ENCODE measurements at regions not wholly inside any gene's neighbourhood (a gene's known extent, or its start where the extent isn't known, plus 50 kb on each side); places are given as distances from the start of the nearest gene placed in this dataset.
"Not testable (repeated sequence)": the region's sequence is repeated elsewhere in the genome, so short reads cannot be mapped to it uniquely, and the experiment has no call there.

GRCh38 chr3:73868688-73869315 lies 244.1 kb upstream of the PDZRN3 start:
- peak; percentile 3 for DNase-seq (ENCODE audit: low read depth, low spot score)
- H3K4me3 ChIP-seq (ENCODE audit: low read length): no peak overlapping the region

GRCh38 chr3:73867524-73867923 lies 242.8 kb upstream of the PDZRN3 start:
- no peak for DNase-seq (ENCODE audit: low read depth, low spot score)

GRCh38 chr3:73866846-73867245 lies 242.1 kb upstream of the PDZRN3 start:
- DNase-seq (ENCODE audit: low read depth, low spot score): no peak
- no peak overlapping the region for H3K4me3 ChIP-seq (ENCODE audit: low read length)

More at GRCh38 chr3:73867524-73867923, 242.8 kb upstream of the PDZRN3 start:
- no peak overlapping the region for H3K4me3 ChIP-seq (ENCODE audit: low read length)

- no peak overlapping the region for H3K4me3 ChIP-seq (ENCODE audit: low read length)
- DNase-seq (ENCODE audit: low read depth, low spot score): no peak
These were observed 238.9 kb upstream of the PDZRN3 start for GRCh38 chr3:73863546-73864079.

GRCh38 chr3:73855813-73856212 lies 231.1 kb upstream of the PDZRN3 start:
- H3K4me3 ChIP-seq (ENCODE audit: low read length): no peak overlapping the region
- no peak for DNase-seq (ENCODE audit: low read depth, low spot score)

GRCh38 chr3:73848173-73848906 lies 223.6 kb upstream of the PDZRN3 start:
- peak; percentile 16 for DNase-seq (ENCODE audit: low read depth, low spot score)
- H3K4me3 ChIP-seq (ENCODE audit: low read length): no peak overlapping the region

GRCh38 chr3:73846951-73847350 lies 222.2 kb upstream of the PDZRN3 start:
- no peak overlapping the region for H3K4me3 ChIP-seq (ENCODE audit: low read length)
- no peak for DNase-seq (ENCODE audit: low read depth, low spot score)

- no peak for DNase-seq (ENCODE audit: low read depth, low spot score)
- no peak overlapping the region for H3K4me3 ChIP-seq (ENCODE audit: low read length)
These were observed 214.3 kb upstream of the PDZRN3 start for GRCh38 chr3:73839032-73839431.

GRCh38 chr3:73835945-73836344 lies 211.2 kb upstream of the PDZRN3 start:
- no peak overlapping the region for H3K4me3 ChIP-seq (ENCODE audit: low read length)
- DNase-seq (ENCODE audit: low read depth, low spot score): no peak

- no peak overlapping the region for H3K4me3 ChIP-seq (ENCODE audit: low read length)
- DNase-seq (ENCODE audit: low read depth, low spot score): no peak
These were observed 207.7 kb upstream of the PDZRN3 start for GRCh38 chr3:73832426-73832825.

GRCh38 chr3:73828348-73828747 lies 203.6 kb upstream of the PDZRN3 start:
- no peak overlapping the region for H3K4me3 ChIP-seq (ENCODE audit: low read length)
- no peak for DNase-seq (ENCODE audit: low read depth, low spot score)

GRCh38 chr3:73827725-73828211 lies 203.0 kb upstream of the PDZRN3 start:
- H3K4me3 ChIP-seq (ENCODE audit: low read length): no peak overlapping the region
- DNase-seq (ENCODE audit: low read depth, low spot score): no peak

GRCh38 chr3:73827204-73827603 lies 202.5 kb upstream of the PDZRN3 start:
- H3K4me3 ChIP-seq (ENCODE audit: low read length): no peak overlapping the region
- no peak for DNase-seq (ENCODE audit: low read depth, low spot score)

- DNase-seq (ENCODE audit: low read depth, low spot score); H3K4me3 ChIP-seq (ENCODE audit: low read length): not testable (repeated sequence)
These were observed 196.2 kb upstream of the PDZRN3 start for GRCh38 chr3:73820896-73821295.

GRCh38 chr3:73820431-73820830 lies 195.7 kb upstream of the PDZRN3 start:
- no peak overlapping the region for H3K4me3 ChIP-seq (ENCODE audit: low read length)
- DNase-seq (ENCODE audit: low read depth, low spot score): no peak

GRCh38 chr3:73815966-73816365 lies 191.2 kb upstream of the PDZRN3 start:
- no peak overlapping the region for H3K4me3 ChIP-seq (ENCODE audit: low read length)
- no peak for DNase-seq (ENCODE audit: low read depth, low spot score)

GRCh38 chr3:73813692-73814292 lies 189.1 kb upstream of the PDZRN3 start:
- H3K4me3 ChIP-seq (ENCODE audit: low read length): no peak overlapping the region

GRCh38 chr3:73813291-73813690 lies 188.6 kb upstream of the PDZRN3 start:
- no peak for DNase-seq (ENCODE audit: low read depth, low spot score)
- no peak overlapping the region for H3K4me3 ChIP-seq (ENCODE audit: low read length)

More at GRCh38 chr3:73813692-73814292, 189.1 kb upstream of the PDZRN3 start:
- DNase-seq (ENCODE audit: low read depth, low spot score): no peak

GRCh38 chr3:73812054-73812453 lies 187.3 kb upstream of the PDZRN3 start:
- H3K4me3 ChIP-seq (ENCODE audit: low read length): no peak overlapping the region
- no peak for DNase-seq (ENCODE audit: low read depth, low spot score)
